Colon (tissue), 2 donors: ENCODE measurements at regions not wholly inside any gene's neighbourhood (a gene's known extent, or its start where the extent isn't known, plus 50 kb on each side); places are given as distances from the start of the nearest gene placed in this dataset.
"Not testable (repeated sequence)": the region's sequence is repeated elsewhere in the genome, so short reads cannot be mapped to it uniquely, and the experiment has no call there.

ENCODE experiments used
- FAIRE-seq: peaks from 2 replicates; lab custom pipeline; 2012; peaks lifted over from hg19 to GRCh38; lab: Jason Lieb, UNC
- donor health status: control.
- donor health status: control.

GRCh38 chr10:3659203-3659917 is 125.6 kb downstream of the KLF6 start:
- FAIRE-seq: no peak

GRCh38 chr10:3658766-3659165 is 126.2 kb downstream of the KLF6 start:
- FAIRE-seq: no peak

GRCh38 chr10:3656214-3656613 is 128.8 kb downstream of the KLF6 start:
- no peak for FAIRE-seq

- no peak for FAIRE-seq
Measured at GRCh38 chr10:3655528-3655927, 129.5 kb downstream of the KLF6 start.

GRCh38 chr10:3654980-3655379 is 130.0 kb downstream of the KLF6 start:
- no peak for FAIRE-seq

GRCh38 chr10:3654496-3654895 is 130.5 kb downstream of the KLF6 start:
- FAIRE-seq: no peak

GRCh38 chr10:3653303-3653702 is 131.7 kb downstream of the KLF6 start:
- not testable (repeated sequence) for FAIRE-seq

- FAIRE-seq: no peak
Measured at GRCh38 chr10:3652886-3653285, 132.1 kb downstream of the KLF6 start.

GRCh38 chr10:3651969-3652653 is 132.9 kb downstream of the KLF6 start:
- no peak for FAIRE-seq

GRCh38 chr10:3648576-3648975 is 136.4 kb downstream of the KLF6 start:
- FAIRE-seq: no peak

GRCh38 chr10:3648170-3648569 is 136.8 kb downstream of the KLF6 start:
- no peak for FAIRE-seq

- no peak for FAIRE-seq
Measured at GRCh38 chr10:3647074-3647473, 137.9 kb downstream of the KLF6 start.

GRCh38 chr10:3645406-3645805 is 139.6 kb downstream of the KLF6 start:
- no peak for FAIRE-seq

- no peak for FAIRE-seq
Measured at GRCh38 chr10:3640816-3641215, 144.2 kb downstream of the KLF6 start.

- no peak for FAIRE-seq
Measured at GRCh38 chr10:3639546-3639945, 145.5 kb downstream of the KLF6 start.

- no peak for FAIRE-seq
Measured at GRCh38 chr10:3636356-3637181, 148.4 kb downstream of the KLF6 start.

- FAIRE-seq: no peak
Measured at GRCh38 chr10:3635697-3636096, 149.3 kb downstream of the KLF6 start.

- no peak for FAIRE-seq
Measured at GRCh38 chr10:3635211-3635671, 149.8 kb downstream of the KLF6 start.

GRCh38 chr10:3634646-3635045 is 150.4 kb downstream of the KLF6 start:
- FAIRE-seq: not testable (repeated sequence)

GRCh38 chr10:3631701-3632330 is 153.2 kb downstream of the KLF6 start:
- no peak for FAIRE-seq

- FAIRE-seq: no peak
Measured at GRCh38 chr10:3631291-3631690, 153.7 kb downstream of the KLF6 start.
